HG02840 (cell line): ENCODE measurements at regions not wholly inside any gene's neighbourhood (a gene's known extent, or its start where the extent isn't known, plus 50 kb on each side); places are given as distances from the start of the nearest gene placed in this dataset.
"Not testable (repeated sequence)": the region's sequence is repeated elsewhere in the genome, so short reads cannot be mapped to it uniquely, and the experiment has no call there.

ENCODE experiments used
- ATAC-seq: cut with Tn5 transposase; IDR thresholded peaks from one replicate; pipeline ENCODE4 v1.9.1; 2021; ENCODE audit warnings: mild to moderate bottlenecking, moderate library complexity, moderate number of reproducible peaks; ENCODE audit not compliant: unreplicated experiment, low FRiP score

GRCh38 chr7:68384581-68384980 is 1213.7 kb upstream of the AUTS2 start:
- ATAC-seq = no peak

- ATAC-seq = no peak
These were observed 1205.2 kb upstream of the AUTS2 start for GRCh38 chr7:68393051-68393450.

- ATAC-seq = no peak
These were observed 1204.1 kb upstream of the AUTS2 start for GRCh38 chr7:68394131-68394530.

DNA sequence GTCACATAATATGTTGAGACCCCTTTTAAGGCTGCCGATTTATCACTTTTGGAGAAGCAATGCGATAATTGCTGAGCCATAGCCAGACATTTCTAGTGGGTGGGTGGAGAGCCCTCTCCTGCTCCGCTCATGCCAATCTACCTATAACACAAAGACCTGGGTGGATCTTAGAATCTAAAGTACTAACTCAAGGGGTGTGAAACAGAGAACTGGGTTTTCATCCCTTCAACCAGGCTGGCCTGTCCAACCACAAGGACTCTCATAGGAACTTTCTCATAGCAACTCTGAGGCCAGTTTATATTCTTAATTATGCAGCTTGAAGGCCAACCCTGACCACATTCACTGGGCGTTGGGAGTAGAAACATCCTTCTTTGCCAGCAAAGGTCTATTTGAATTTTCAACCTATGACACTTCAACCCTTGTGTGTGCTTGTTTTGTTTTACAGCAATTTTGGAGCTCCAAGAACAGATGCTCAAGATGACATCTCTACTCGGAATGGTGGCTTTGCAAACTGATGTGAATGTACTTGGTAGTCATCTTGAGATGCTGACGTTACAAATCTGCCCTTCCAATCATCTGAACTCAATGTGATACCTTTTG is 1198.2 kb upstream of the AUTS2 start:
- ATAC-seq = no peak

DNA sequence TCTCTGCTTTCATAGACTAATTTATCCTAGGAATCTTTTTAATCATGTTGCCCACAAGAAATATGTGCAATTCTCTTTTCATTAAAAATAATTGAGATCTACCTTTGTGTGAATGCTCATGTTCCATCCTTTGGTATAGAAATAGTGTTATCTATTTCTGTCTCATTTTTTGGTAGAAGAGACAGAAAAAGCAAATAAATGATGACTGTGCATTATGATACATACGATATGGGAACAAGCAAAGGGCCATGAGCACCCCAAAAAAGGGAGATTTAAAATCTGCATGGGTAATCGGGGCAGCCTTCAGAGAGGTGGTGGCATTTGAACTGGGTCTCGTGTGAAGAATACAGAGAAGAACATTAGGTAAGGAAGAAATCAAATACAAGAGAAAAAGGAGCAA is 1197.5 kb upstream of the AUTS2 start:
- no peak for ATAC-seq

DNA sequence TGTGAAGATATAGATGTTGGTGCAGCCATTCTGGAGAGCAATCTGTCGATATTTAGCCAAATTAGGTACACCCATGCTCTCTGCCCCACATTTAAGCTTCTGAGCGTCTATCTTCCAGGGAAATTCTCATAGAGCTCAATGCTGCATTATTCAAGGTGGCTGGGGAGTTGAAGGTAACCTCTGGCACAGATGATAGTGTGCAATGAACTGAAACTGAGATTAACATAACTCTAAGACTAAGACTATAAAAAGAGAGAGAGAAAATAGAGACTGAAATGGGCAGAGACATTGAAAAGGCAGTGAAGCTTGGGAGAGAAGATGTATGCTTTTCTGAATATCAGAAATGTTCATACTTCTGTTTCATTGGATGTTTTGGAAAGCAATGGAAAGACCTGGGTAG is 1197.0 kb upstream of the AUTS2 start:
- ATAC-seq = no peak

DNA sequence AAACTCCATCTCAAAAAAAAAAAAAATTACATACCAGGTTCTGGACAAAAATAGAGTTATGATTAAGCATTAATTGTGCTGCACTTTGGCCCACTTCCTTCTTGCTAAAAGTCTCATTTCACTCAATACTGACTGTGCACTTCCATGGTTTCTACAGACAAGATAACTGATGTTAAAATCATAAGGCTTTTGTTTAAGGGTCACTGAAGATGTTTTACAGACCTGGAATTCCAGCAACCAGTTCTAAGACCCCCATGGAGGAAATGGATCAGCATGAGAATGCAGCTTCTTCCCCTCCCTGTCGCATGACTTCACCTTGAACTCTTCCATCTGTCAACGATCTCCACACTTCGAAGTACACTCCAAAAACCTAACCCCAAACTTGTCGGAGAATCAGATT is 1191.8 kb upstream of the AUTS2 start:
- no peak for ATAC-seq

DNA sequence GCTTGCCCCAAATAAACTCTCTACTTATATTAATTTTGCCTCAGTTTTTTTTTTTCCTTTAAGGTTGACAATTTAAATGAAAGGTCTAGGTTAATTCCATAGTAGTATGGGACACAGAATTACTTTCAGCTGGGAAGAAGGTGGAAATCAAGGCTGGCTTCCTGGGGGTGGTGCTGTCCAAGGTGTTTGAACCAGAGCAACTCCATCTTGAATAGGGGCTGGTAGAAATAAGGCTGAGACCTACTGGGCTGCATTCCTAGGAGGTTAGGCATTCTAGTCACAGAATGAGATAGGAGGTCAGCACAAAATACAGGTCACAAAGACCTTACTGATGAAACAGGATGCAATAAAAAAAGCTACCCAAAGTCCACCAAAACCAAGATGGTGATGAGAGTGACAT is 1190.8 kb upstream of the AUTS2 start:
- no peak for ATAC-seq

DNA sequence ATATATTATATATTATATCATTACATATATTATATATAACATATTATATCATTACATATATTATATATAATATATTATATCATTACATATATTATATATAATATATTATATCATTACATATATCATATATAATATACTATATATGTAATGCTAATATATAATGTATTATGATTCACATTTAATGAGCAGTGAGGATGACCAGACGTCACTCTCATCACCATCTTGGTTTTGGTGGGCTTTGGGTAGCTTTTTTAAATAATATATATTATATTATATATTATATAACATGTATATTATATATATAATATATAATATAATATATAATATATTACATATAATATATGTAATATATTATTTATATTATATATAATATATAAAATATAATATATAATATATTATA is 1189.4 kb upstream of the AUTS2 start:
- ATAC-seq = no peak

DNA sequence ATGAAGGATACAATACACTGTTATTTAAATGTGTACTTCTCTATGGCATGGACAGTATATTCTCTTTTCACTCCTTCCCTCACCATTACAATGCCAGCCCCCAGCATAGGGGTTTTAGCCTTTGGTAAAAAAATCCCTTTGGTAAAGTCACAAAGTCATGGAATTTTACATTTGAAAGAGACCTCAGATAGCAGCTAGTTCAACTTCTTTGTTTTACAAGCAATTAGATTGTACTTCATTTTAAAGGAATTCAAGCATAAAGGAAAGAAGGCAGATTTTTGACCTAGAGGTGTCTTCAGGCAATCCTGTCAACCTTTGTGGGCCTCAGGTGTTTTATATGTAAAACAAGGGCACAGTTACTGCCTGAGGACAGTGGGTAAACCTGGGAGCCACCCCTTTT is 1188.4 kb upstream of the AUTS2 start:
- no peak for ATAC-seq

DNA sequence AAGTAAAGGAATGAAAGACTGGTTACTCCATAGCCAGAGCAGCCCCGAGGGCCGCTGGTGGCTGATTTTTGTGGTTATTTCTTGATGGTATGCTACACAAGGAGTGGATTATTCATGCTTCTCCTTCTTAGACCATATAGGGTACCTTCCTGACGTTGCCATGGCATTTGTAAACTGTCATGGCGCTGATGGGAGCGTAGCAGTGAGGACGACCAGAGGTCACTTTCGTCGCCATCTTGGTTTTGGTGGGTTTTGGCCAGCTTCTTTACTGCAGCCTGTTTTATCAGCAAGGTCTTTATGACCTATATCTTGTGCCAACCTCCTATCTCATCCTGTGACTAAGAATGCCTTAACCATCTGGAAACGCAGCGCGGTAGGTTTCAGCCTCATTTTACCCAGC is 1187.6 kb upstream of the AUTS2 start:
- ATAC-seq = not testable (repeated sequence)

GRCh38 chr7:68411742-68412141 is 1186.5 kb upstream of the AUTS2 start:
- ATAC-seq = no peak

DNA sequence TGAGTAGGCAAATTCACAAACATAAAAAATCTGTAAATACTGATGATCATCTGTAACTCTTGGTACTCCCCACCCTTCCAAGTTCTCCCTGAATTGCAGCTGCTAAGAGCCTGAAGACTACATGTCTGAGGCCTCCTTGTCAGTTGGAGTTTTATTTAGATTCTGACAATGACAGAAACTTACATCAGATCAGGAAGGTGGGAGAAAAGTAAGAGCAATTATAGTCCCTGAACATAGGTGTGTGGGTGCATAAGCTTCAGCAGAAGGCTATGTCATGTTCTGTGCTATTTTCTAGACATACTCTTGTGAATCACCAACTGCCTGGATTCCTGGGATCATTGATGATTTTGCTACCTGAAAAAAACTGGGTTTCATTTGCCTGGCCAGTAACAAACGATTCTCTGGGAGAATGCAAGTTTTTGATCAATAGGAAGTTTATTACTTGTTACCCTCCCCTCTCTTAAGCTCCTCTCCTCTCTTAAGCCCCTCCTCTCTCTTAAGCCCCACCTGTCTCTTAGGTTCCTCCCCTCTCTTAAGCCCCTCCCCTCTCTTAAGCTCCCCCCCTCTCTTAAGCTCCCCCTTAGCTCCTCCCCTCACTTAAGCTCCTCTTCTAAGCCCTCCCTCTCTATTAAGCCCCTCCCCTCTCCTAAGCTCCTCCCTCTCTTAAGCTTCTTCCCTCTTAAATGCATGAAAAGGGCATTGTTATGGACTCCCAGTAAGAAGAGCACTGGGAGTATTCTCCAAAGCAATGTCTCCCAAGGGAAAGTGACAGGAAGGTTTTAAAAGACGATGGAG is 1183.4 kb upstream of the AUTS2 start:
- no peak for ATAC-seq

GRCh38 chr7:68417002-68417401 is 1181.3 kb upstream of the AUTS2 start:
- no peak for ATAC-seq

DNA sequence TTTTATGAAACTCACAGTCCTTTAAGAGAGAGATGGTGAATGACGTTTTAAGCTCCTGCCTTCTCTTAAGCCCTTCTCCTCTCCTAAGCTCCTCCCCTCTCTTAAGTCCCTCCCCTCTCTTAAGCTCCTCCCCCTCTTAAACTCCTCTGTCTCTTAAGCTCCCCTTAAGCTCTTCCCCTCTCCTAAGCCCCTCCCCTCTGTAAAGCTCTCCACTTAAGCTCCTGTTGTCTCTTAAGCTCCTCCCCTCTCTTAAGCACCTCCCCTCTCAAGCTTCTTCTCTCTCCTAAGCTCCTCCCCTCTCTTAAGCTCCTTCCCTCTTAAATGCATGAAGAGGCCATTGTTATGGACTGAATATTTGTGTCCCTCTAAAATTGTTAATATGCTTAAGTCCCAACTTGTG is 1180.6 kb upstream of the AUTS2 start:
- ATAC-seq = no peak

DNA sequence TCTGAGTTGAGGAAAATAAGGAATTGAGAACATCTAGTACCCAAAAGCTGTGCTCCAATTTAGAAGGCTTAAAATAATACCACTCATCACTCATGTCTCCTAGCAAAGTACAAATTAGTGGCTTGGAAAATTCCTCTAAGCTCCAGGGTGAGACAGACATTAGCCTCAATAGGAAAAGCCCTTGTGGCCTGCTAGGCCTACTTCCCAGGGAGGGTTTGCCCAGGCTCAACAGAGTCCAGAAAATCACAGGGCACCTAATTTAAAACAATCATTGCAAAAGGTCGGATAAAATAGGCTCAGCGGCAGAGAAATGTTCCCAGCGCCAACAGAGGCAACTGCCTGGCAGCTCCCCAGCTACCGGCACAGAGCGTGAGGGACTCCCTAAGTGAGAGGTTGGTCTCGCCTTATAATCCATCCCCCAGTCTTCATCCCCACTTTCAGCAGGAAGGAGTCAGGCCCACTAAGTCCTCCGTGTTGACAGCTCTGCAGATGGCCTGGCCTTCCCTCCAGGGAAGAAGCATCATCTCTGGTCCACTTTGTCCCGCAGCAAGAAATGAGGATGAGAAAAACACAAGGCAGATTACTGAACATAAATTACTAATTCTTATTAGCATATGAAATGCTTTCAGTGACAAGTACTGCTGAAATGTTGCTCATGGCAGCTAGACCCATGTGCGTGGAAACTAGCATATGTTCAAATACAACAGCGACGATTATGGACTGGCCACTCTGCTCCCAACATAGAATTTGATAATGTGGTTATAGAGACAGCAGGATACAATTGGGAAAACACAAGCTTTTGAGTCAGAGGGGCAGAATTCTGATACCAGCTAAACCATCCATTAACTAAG is 1177.7 kb upstream of the AUTS2 start:
- ATAC-seq = no peak

GRCh38 chr7:68421712-68422111 is 1176.6 kb upstream of the AUTS2 start:
- ATAC-seq = no peak

- ATAC-seq = no peak
These were observed 1176.0 kb upstream of the AUTS2 start for GRCh38 chr7:68422281-68422680.

GRCh38 chr7:68423356-68423755 is 1174.9 kb upstream of the AUTS2 start:
- ATAC-seq = no peak

DNA sequence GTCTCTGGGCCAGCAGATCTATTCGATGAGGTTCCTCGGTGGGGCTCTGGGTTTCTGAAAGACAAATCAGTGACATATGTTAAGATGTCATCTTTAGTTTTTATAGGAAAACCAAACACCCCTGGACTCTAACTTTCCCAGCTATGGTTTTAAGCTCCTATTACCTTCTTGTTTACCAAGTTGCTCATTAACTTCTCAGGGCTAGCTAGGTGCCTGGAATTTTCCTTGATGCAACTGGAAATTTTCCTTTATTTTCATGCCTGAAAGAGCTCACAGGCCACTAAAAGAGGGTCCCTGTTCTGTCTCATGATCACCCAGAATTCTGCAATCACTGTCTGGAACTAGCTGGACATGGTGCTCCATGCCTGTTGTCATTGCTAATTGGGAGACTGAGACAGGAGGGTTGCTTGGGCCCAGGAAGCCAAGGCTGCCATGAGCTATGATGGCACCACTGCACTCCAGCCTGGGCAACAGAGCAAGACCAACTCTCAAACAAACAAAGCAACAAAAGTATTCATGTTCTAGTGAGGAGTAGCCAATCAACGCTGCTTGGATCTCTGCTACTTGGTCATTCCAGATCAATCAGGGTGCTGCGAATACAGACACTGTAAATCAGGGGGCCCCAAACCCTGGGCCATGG is 1173.5 kb upstream of the AUTS2 start:
- ATAC-seq = no peak

DNA sequence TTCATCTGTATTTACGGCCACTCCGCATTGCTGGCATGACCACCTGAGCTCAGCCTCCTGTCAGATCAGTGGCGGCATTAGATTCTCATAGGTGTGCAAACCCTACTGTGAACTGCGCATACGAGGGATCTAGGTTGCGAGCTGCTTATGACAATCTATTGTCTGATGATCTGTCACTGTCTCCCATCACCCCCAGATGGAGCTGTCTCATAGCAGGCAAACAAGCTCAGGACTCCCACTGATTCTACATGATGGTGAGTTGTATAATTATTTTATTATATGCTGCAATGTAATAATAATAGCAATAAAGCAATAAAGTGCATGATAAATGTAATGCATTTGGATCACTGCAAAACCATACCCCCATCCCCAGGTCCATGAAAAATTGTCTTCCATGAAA is 1172.9 kb upstream of the AUTS2 start:
- ATAC-seq = no peak
